KG1 (cell line): ENCODE measurements at regions not wholly inside any gene's neighbourhood (a gene's known extent, or its start where the extent isn't known, plus 50 kb on each side); places are given as distances from the start of the nearest gene placed in this dataset.

Source experiments
- DNase-seq: peaks from one replicate; lab custom pipeline; 2025; lab: John Stamatoyannopoulos, UW

- DNase-seq = no peak
These were observed 155.8 kb upstream of the GADL1 start for GRCh38 chr3:31050296-31050695.

- DNase-seq = no peak
These were observed 156.8 kb upstream of the GADL1 start for GRCh38 chr3:31051226-31051625.

GRCh38 chr3:31053299-31053698 is 158.8 kb upstream of the GADL1 start:
- no peak for DNase-seq

- no peak for DNase-seq
These were observed 159.6 kb upstream of the GADL1 start for GRCh38 chr3:31054032-31054431.

GRCh38 chr3:31055757-31056156 is 161.3 kb upstream of the GADL1 start:
- DNase-seq = no peak

GRCh38 chr3:31057891-31058290 is 163.4 kb upstream of the GADL1 start:
- no peak for DNase-seq

GRCh38 chr3:31064021-31064420 is 169.6 kb upstream of the GADL1 start:
- no peak for DNase-seq

- no peak for DNase-seq
These were observed 171.3 kb upstream of the GADL1 start for GRCh38 chr3:31065765-31066164.

- no peak for DNase-seq
These were observed 172.5 kb upstream of the GADL1 start for GRCh38 chr3:31067004-31067403.

- DNase-seq = no peak
These were observed 181.0 kb upstream of the GADL1 start for GRCh38 chr3:31075471-31075870.

GRCh38 chr3:31075876-31076275 is 181.4 kb upstream of the GADL1 start:
- no peak for DNase-seq

- no peak for DNase-seq
These were observed 182.7 kb upstream of the GADL1 start for GRCh38 chr3:31077021-31077601.

- no peak for DNase-seq
These were observed 183.4 kb upstream of the GADL1 start for GRCh38 chr3:31077826-31078225.

GRCh38 chr3:31079689-31080088 is 185.2 kb upstream of the GADL1 start:
- no peak for DNase-seq

GRCh38 chr3:31081018-31081662 is 186.7 kb upstream of the GADL1 start:
- no peak for DNase-seq

- DNase-seq = no peak
These were observed 191.7 kb upstream of the GADL1 start for GRCh38 chr3:31086148-31086547.

- DNase-seq = no peak
These were observed 192.2 kb upstream of the GADL1 start for GRCh38 chr3:31086698-31087097.

GRCh38 chr3:31091748-31092147 is 197.3 kb upstream of the GADL1 start:
- no peak for DNase-seq

- no peak for DNase-seq
These were observed 198.5 kb upstream of the GADL1 start for GRCh38 chr3:31092748-31093589.

- no peak for DNase-seq
These were observed 199.1 kb upstream of the GADL1 start for GRCh38 chr3:31093606-31094005.

GRCh38 chr3:31094048-31094447 is 199.6 kb upstream of the GADL1 start:
- no peak for DNase-seq

- DNase-seq = no peak
These were observed 200.8 kb upstream of the GADL1 start for GRCh38 chr3:31095255-31095654.

GRCh38 chr3:31096661-31097395 is 202.4 kb upstream of the GADL1 start:
- DNase-seq = no peak
